GM23248 (cell line): ENCODE measurements at regions not wholly inside any gene's neighbourhood (a gene's known extent, or its start where the extent isn't known, plus 50 kb on each side); places are given as distances from the start of the nearest gene placed in this dataset.

ENCODE experiments used
- EZH2 ChIP-seq: fragments of 200-600 bp; sonication (generic); IDR thresholded peaks from 2 replicates; pipeline ENCODE4 v1.6.1; 2018; ENCODE audit warnings: antibody characterized with exemption, mild to moderate bottlenecking; ENCODE audit not compliant: insufficient read depth, poor library complexity, severe bottlenecking
- EZH2phosphoT487 ChIP-seq: fragments of 200-600 bp; sonication (generic); IDR thresholded peaks from 2 replicates; pipeline ENCODE4 v1.6.1; 2018; ENCODE audit warnings: antibody characterized with exemption, moderate library complexity, mild to moderate bottlenecking, low read depth; ENCODE audit not compliant: insufficient read depth

DNA sequence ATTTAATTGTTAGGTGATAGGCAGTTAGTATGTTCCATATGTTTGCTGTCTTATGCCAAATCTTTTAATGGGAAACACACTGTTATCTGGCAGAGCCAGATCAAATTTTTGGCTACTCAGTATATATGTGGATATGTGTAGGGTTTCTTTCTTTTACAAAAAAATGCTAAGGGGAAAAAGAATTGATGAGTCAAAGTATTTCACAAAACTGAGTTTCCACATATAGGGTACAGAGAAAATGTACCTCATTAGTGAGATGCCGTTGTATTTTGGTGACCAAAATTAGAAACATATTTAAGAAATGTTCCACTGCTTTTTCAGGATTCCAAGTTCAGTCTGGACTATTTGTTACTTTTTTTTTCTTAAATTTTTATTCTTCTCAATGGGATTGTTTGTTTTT lies 201.2 kb upstream of the PTGFR start:
- TF ChIP-seq EZH2, result no peak
- no peak for TF ChIP-seq EZH2phosphoT487
